SK-N-SH (cell line): ENCODE measurements at regions not wholly inside any gene's neighbourhood (a gene's known extent, or its start where the extent isn't known, plus 50 kb on each side); places are given as distances from the start of the nearest gene placed in this dataset.

Source experiments
- CTCF ChIA-PET: fragments of 300-600, 350-600 bp; formaldehyde crosslinking; extraction: SDS; loops from one replicate; lab custom pipeline; 2021; lab: Yijun Ruan, JAX
- POLR2A ChIA-PET: fragments of 350-600 bp; sonication (Branson Sonifier 250); formaldehyde crosslinking; extraction: SDS; loops from one replicate; lab custom pipeline; 2020; ENCODE audit warnings: antibody characterized with exemption, inconsistent platforms; lab: Yijun Ruan, JAX
- DNase-seq: peaks from one replicate; pipeline ENCODE4 v3.0.0; 2012
- H2AFZ ChIP-seq: fragments of 200-600 bp; sonication (generic); 2 replicates; pipeline ENCODE4 v1.8.1; 2016; ENCODE audit warnings: antibody characterized with exemption, mild to moderate bottlenecking, low read depth
- H3F3A ChIP-seq: fragments of 200-600 bp; sonication (generic); replicated peaks from 2 replicates; pipeline ENCODE3; 2016; ENCODE audit warnings: antibody characterized with exemption, mild to moderate bottlenecking; ENCODE audit not compliant: insufficient read depth
- H3K27ac ChIP-seq, 2 experiments: fragments of 200-500 bp in 1 of 2; fragments of 200-600 bp in 1 of 2; sonication (Bioruptor generic) in 1 of 2; sonication (generic), shearing (Covaris generic) in 1 of 2; 2 replicates each; pipeline versions ENCODE4 v1.5.1 to v1.6.1; 2014 to 2016; ENCODE audit warnings: low read depth in 2 of 2, inconsistent platforms in 1 of 2, low read length in 1 of 2, mild to moderate bottlenecking in 1 of 2, mixed read lengths in 1 of 2
- H3K27me3 ChIP-seq: fragments of 200-600 bp; sonication (generic), shearing (Covaris generic); 2 replicates; pipeline ENCODE4 v1.6.1; 2016; ENCODE audit warnings: mixed run types; ENCODE audit not compliant: insufficient read depth
- H3K36me3 ChIP-seq, 2 experiments: fragments of 200-500 bp in 1 of 2; fragments of 200-600 bp in 1 of 2; sonication (Bioruptor generic) in 1 of 2; sonication (generic) in 1 of 2; replicated peaks in 1 of 2; 2 replicates each; pipeline versions ENCODE3 to v1.5.1; 2014 to 2016; ENCODE audit warnings: low read length in 1 of 2, mild to moderate bottlenecking in 1 of 2; ENCODE audit not compliant: insufficient read depth in 2 of 2, control insufficient read depth in 1 of 2
- H3K4me1 ChIP-seq, 2 experiments: fragments of 200-500 bp in 1 of 2; fragments of 200-600 bp in 1 of 2; sonication (Bioruptor generic) in 1 of 2; sonication (generic), shearing (Covaris generic) in 1 of 2; 2 replicates each; pipeline versions ENCODE4 v1.5.1 to v1.6.1; 2014 to 2016; ENCODE audit warnings: low read depth in 1 of 2, low read length in 1 of 2, mixed run types in 1 of 2; ENCODE audit not compliant: insufficient read depth in 2 of 2, control insufficient read depth in 1 of 2
- H3K4me2 ChIP-seq: fragments of 200-600 bp; sonication (generic), shearing (Covaris generic); 2 replicates; pipeline ENCODE4 v1.6.1; 2017; ENCODE audit warnings: mixed run types
- H3K4me3 ChIP-seq, 2 experiments: fragments of 200-500 bp in 1 of 2; fragments of 200-600 bp in 1 of 2; sonication (Bioruptor generic) in 1 of 2; sonication (generic), shearing (Covaris generic) in 1 of 2; 2 replicates each; pipeline versions ENCODE4 v1.5.1 to v1.8.1; 2014 to 2016; ENCODE audit warnings: low read depth in 2 of 2, inconsistent platforms in 1 of 2, low read length in 1 of 2, mild to moderate bottlenecking in 1 of 2, mixed read lengths in 1 of 2, moderate library complexity in 1 of 2
- H3K79me2 ChIP-seq: fragments of 200-600 bp; sonication (generic); 2 replicates; pipeline ENCODE4 v1.8.1; 2017; ENCODE audit warnings: mild to moderate bottlenecking; ENCODE audit not compliant: insufficient read depth
- H3K9ac ChIP-seq: fragments of 200-600 bp; sonication (generic); 2 replicates; pipeline ENCODE4 v1.6.1; 2017; ENCODE audit warnings: mixed run types
- H3K9me2 ChIP-seq: fragments of 200-600 bp; sonication (generic); 2 replicates; pipeline ENCODE4 v1.6.1; 2017; ENCODE audit warnings: mixed run types
- H3K9me3 ChIP-seq: fragments of 200-600 bp; sonication (generic); 2 replicates; pipeline ENCODE4 v1.6.1; 2017; ENCODE audit warnings: mixed run types, mild to moderate bottlenecking, moderate library complexity
- H4K20me1 ChIP-seq: fragments of 200-600 bp; sonication (generic); 2 replicates; pipeline ENCODE4 v1.6.1; 2017; ENCODE audit warnings: mild to moderate bottlenecking, mixed run types; ENCODE audit not compliant: insufficient read depth
- CHD2 ChIP-seq: fragments of 150-350 bp; IDR thresholded peaks from 2 replicates; pipeline ENCODE4 v1.6.1; 2018; ENCODE audit warnings: low read length; ENCODE audit not compliant: partially characterized antibody
- EP300 ChIP-seq, 2 experiments: IDR thresholded peaks; 2 replicates each; pipeline versions ENCODE4 v1.4.0 to v1.6.1; 2012; ENCODE audit warnings: borderline replicate concordance in 1 of 2, low read depth in 1 of 2, low read length in 1 of 2
- GABPA ChIP-seq: IDR thresholded peaks from 2 replicates; pipeline ENCODE4 v1.4.0; 2012; ENCODE audit warnings: low read depth, mild to moderate bottlenecking
- MEF2A ChIP-seq: IDR thresholded peaks from 2 replicates; pipeline ENCODE4 v1.4.0; 2012; ENCODE audit warnings: low read depth, borderline replicate concordance
- PBX3 ChIP-seq: IDR thresholded peaks from 2 replicates; pipeline ENCODE4; 2012
- POLR2AphosphoS5 ChIP-seq: IDR thresholded peaks from 2 replicates; pipeline ENCODE4 v1.6.1; 2012; ENCODE audit warnings: low read depth, low read length
- RAD21 ChIP-seq: IDR thresholded peaks from 2 replicates; pipeline ENCODE4 v1.6.1; 2012; ENCODE audit warnings: mild to moderate bottlenecking, low read length
- SIN3A ChIP-seq: IDR thresholded peaks from 2 replicates; pipeline ENCODE4 v1.6.1; 2012; ENCODE audit warnings: low read depth, mild to moderate bottlenecking, low read length, moderate library complexity, borderline replicate concordance
- TAF1 ChIP-seq: IDR thresholded peaks from 2 replicates; pipeline ENCODE4 v1.6.1; 2012; ENCODE audit warnings: low read depth, mild to moderate bottlenecking, low read length, moderate library complexity, borderline replicate concordance
- TCF12 ChIP-seq: IDR thresholded peaks from 2 replicates; pipeline ENCODE4 v1.4.0; 2012
- TEAD4 ChIP-seq: IDR thresholded peaks from 2 replicates; pipeline ENCODE4 v1.4.0; 2012; ENCODE audit warnings: mild to moderate bottlenecking, borderline replicate concordance; ENCODE audit not compliant: insufficient read depth
- YY1 ChIP-seq: IDR thresholded peaks from 2 replicates; pipeline ENCODE4 v1.4.0; 2012; ENCODE audit warnings: low read depth, mild to moderate bottlenecking
- ZBTB33 ChIP-seq: IDR thresholded peaks from 2 replicates; pipeline ENCODE4 v1.4.0; 2012; ENCODE audit warnings: low read depth, borderline replicate concordance
- WGBS: methylation state at CpG from one replicate; pipeline ENCODE4 v1.1.6; 2017; ENCODE audit warnings: low lambda C conversion rate; 5-methylcytosine and 5-hydroxymethylcytosine counted together
- TF ChIP-seq, protein P1 (sequence below): fragments of 200-600 bp; sonication (generic); IDR thresholded peaks from 2 replicates; pipeline ENCODE4 v1.6.1; 2017; ENCODE audit warnings: antibody characterized with exemption, mild to moderate bottlenecking, moderate library complexity
- TF ChIP-seq, protein P2 (sequence below): IDR thresholded peaks from 2 replicates; pipeline ENCODE4 v1.6.1; 2012; ENCODE audit warnings: mild to moderate bottlenecking, low read depth, low read length, moderate library complexity

DNA sequence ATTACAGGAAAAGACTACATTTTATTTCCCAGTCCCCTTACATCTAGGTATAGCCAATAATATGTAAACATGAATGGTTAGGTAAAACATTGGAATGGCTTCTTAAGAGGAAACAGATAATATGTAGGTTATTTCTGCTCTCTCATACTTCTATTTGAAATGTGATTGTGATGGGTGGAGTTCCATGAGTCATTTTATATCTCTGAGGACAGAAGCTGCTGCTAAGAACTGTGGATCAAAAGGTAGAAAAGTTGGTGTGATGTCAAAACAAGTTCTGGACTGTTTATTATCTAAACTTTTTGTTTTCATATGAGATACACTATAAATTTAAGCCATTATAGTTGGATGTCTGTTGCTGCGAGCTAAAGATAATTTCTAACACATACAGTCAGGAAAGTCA is 799.4 kb upstream of the TENM4 start:
- WGBS: 3% methylated on average over 1 of the region's 1 CpG
- H3K79me2 ChIP-seq: no peaks in the 10 kb centered on the region
- H3K36me3 ChIP-seq: no peaks in the 10 kb centered on the region
- no peak overlapping the region for H3K27ac ChIP-seq
- H3K27me3 ChIP-seq: no peaks in the 10 kb centered on the region
- no peak overlapping the region for H3K4me3 ChIP-seq
- CTCF ChIA-PET: interaction anchor here (0.7 kb wide), 1 partner anchor 30 kb away, joined by 3 read pairs; no protein-coding TSS in a partner anchor
- DNase-seq: no peak
- no peaks in the 10 kb centered on the region for H3K9me3 ChIP-seq
- no peak overlapping the region for H3K9ac ChIP-seq
- H2AFZ ChIP-seq: no peak overlapping the region
- H3K4me1 ChIP-seq: no peaks in the 10 kb centered on the region
- no peaks in the 10 kb centered on the region for H4K20me1 ChIP-seq
- H3F3A ChIP-seq: no peaks in the 10 kb centered on the region
- POLR2A ChIA-PET: no interaction called here
- H3K4me2 ChIP-seq: no peak overlapping the region
- no peaks in the 10 kb centered on the region for H3K9me2 ChIP-seq
- TF ChIP-seq, protein P1, sequence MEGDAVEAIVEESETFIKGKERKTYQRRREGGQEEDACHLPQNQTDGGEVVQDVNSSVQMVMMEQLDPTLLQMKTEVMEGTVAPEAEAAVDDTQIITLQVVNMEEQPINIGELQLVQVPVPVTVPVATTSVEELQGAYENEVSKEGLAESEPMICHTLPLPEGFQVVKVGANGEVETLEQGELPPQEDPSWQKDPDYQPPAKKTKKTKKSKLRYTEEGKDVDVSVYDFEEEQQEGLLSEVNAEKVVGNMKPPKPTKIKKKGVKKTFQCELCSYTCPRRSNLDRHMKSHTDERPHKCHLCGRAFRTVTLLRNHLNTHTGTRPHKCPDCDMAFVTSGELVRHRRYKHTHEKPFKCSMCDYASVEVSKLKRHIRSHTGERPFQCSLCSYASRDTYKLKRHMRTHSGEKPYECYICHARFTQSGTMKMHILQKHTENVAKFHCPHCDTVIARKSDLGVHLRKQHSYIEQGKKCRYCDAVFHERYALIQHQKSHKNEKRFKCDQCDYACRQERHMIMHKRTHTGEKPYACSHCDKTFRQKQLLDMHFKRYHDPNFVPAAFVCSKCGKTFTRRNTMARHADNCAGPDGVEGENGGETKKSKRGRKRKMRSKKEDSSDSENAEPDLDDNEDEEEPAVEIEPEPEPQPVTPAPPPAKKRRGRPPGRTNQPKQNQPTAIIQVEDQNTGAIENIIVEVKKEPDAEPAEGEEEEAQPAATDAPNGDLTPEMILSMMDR: no peak
- no peak for TF ChIP-seq PBX3
- TF ChIP-seq ZBTB33: no peak
- TF ChIP-seq SIN3A: no peak
- TF ChIP-seq RAD21: no peak
- TF ChIP-seq GABPA: no peak
- TF ChIP-seq TCF12: no peak
- TF ChIP-seq, protein P2, sequence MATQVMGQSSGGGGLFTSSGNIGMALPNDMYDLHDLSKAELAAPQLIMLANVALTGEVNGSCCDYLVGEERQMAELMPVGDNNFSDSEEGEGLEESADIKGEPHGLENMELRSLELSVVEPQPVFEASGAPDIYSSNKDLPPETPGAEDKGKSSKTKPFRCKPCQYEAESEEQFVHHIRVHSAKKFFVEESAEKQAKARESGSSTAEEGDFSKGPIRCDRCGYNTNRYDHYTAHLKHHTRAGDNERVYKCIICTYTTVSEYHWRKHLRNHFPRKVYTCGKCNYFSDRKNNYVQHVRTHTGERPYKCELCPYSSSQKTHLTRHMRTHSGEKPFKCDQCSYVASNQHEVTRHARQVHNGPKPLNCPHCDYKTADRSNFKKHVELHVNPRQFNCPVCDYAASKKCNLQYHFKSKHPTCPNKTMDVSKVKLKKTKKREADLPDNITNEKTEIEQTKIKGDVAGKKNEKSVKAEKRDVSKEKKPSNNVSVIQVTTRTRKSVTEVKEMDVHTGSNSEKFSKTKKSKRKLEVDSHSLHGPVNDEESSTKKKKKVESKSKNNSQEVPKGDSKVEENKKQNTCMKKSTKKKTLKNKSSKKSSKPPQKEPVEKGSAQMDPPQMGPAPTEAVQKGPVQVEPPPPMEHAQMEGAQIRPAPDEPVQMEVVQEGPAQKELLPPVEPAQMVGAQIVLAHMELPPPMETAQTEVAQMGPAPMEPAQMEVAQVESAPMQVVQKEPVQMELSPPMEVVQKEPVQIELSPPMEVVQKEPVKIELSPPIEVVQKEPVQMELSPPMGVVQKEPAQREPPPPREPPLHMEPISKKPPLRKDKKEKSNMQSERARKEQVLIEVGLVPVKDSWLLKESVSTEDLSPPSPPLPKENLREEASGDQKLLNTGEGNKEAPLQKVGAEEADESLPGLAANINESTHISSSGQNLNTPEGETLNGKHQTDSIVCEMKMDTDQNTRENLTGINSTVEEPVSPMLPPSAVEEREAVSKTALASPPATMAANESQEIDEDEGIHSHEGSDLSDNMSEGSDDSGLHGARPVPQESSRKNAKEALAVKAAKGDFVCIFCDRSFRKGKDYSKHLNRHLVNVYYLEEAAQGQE: no peak
- no peak for TF ChIP-seq MEF2A
- TF ChIP-seq TEAD4: no peak
- TF ChIP-seq TAF1: no peak
- no peak for TF ChIP-seq YY1
- TF ChIP-seq CHD2: no peak
- TF ChIP-seq POLR2AphosphoS5: no peak
- no peak for TF ChIP-seq EP300 (IDR thresholded peaks at IDR 0.05; ENCODE audit: borderline replicate concordance in 1 of 2, low read depth in 1 of 2, low read length in 1 of 2)
